ENCODE measurements at regions not wholly inside any gene's neighbourhood (a gene's known extent, or its start where the extent isn't known, plus 50 kb on each side); places are given as distances from the start of the nearest gene placed in this dataset.
"Not testable (repeated sequence)": the region's sequence is repeated elsewhere in the genome, so short reads cannot be mapped to it uniquely, and the experiment has no call there.

DNA sequence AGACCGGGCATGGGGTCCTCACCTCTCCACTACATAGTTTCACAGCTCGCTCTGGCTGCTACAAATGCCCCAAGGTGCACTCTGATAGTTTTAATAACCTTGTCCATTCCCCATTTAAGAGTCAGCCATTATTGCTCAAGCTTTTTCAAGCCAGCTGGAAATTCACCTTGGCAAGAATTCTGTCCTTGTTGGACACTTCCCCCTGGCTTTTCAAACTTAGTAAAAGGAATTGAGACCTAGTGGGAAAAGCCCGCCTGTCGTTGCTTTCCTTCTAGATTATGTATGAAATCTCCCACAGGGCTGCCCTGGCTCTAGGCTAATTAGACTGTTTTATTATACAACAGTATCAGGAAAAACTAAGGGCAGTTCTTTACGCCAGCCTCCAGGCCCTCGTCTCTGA, 293.7 kb upstream of the GADL1 start:
- DNase-seq, result no peak

DNA sequence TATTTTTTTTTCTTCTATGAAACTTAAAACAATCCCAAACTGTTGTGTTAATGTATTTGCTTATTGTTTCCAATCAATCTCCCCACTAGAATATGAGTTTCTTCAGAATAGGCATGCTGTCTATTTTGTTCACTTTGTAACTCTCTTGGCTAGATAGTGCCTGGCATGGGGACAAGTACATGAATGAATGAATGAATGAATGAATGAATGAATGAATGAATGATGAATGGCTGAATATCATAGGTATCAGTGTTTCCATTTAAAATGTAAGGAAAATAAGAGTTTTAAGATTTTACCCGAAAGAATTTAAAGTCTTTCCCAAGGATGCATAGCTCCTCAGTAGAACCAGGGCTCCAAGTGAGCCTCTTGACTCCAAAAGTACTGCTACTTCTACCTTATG, 294.9 kb upstream of the GADL1 start:
- no peak for DNase-seq

DNA sequence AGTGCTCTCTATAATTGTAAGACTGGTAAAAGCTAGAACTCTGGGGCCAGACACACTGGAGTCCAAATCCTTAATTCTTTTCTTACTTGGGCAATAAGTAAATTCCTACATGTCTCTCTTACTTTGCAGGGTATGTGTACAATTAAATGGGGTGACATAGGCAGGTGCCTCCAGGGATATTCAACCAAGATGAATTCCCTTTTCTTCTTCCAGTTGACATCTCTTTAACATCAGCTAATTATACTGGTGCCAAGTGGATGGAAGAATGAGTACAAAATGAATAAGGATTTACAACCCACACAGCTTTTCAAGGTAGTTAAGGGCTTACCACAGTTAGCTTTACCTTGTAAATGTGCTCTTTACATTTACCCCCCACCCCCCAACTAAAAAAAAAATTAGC, 295.5 kb upstream of the GADL1 start:
- DNase-seq, result no peak

DNA sequence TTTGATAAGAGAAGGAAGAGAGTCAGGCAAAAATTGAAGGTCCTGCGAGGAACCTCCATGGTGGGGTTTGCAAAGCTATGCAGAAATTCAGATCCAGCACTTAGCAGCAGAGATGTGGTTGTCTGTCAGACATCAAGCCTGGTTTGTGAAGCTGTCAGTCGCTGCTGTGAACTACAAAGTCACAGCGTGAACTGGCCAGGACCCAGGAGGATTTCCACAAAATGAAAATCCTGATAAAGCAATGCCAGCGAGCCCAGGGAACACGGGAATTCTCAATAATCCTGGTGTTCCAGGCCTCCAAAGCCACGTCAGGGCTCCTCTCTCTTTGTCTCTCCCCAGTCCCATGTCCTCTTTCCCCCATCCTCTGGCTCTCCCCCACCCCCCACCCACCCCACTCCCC, 296.9 kb upstream of the GADL1 start:
- no peak for DNase-seq

DNA sequence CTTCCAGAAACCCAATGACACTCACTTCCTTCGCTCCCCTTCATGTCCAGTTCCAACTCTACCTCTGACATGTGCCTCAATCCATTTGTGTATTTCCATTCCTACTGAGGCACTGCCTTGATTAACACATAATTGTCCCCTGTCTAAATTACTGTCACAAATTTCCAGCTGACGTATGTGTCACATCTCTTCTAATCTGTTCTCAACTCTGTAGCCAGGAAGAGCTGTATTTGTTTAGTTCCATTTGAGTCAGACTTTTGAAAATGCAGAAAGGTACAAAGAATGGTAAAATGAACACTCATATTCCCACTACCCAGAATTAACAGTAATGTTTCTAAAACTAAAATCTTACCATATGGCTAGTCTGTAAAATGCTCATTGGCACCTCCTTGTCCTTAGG, 299.0 kb upstream of the GADL1 start:
- DNase-seq, result no peak

DNA sequence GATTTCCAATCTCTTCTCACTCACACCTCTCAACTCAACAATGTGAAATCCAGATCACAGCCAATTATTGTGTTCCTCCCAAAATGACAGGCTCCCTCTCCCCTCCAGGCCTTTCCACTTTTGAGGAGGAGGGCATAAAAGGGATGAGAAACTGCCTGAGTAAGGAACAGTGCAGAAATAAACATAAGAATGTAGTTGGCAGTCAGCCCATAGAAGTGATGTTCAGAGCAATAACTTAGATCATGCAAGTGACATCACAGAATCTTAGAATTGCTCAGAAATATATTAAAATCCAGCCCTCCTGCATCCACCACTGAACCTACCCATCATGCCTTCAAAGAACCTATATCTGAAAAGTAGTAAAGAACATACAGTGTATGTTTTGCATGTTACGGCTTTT, 299.4 kb upstream of the GADL1 start:
- no peak for DNase-seq

DNA sequence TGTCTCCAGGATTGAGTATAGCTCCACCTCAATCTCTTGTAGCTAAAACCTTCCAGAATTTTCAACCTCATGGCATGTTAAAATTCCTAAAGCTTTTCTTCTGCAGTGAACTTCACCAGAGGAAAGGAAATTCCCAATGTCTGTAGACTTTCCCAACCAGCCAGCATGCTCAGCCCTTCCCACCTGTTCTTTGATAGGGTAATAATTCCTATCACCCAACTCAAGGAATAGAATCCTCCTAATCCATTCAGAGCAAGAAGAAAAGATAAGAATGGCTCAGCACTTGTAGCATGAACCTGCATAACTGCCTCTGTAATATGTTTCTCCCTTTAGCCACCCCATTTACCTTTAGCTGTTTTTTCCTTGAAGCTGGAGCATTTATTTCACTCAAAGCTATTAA, 301.8 kb upstream of the GADL1 start:
- no peak for DNase-seq

DNA sequence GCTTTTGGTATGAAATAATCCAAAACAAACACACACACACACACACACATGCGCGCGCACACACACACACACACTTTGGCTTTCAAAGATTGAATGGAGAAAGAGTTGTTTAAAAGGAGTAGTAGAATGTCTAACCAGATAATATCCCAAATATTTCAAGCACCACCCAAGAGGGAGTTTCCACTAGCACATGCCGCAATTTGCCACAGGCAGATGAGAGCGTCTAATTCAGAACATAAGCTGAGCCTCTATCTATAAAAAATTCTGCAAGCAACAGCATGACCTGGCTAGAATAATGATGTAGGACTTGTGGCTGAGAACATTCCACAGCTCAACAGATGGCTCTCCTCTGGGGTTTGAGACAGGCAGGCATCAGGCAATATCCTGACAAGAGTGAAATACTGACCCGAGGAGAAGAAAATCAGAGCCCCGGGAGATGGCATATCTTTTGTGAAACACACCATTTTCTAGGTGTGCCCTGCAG, 302.5 kb upstream of the GADL1 start:
- no peak for DNase-seq

DNA sequence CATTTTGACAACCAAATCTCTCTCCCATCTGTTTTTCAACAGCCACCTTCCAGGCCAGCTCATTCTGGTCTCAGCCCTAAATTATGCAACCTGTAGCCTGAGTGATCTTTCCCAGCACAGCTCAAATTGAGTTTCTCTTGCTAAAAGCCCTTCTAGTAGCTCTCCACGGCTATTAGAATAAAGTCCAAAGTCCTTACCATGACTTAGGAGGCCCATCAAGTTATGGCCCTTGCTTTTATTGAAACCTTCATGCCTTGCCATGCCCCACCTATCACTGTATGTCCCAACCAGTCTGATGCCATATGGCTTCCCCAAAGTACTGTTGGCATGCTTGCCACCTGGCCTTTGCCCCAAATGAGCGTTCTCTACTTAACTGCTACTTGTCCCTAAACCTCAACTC, 303.5 kb upstream of the GADL1 start:
- DNase-seq, result no peak

DNA sequence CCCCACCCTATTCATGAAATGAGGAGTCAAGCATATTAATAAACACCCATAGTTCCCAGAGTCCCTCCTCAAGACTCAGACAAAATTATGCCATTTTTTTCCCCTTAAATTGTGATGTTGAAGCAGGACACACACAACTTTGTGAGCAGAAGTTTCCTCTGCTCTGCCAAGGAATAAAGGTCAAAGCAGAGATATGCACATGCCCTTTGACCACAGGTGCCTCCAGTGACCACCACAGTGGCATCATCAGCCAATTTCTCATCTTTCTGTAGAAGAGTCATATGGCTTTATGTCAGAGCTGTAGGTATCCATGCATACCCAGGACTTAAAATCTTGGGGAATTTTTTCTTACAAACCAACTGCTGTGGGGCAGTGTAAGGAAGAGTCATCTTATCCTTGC, 304.4 kb upstream of the GADL1 start:
- no peak for DNase-seq

DNA sequence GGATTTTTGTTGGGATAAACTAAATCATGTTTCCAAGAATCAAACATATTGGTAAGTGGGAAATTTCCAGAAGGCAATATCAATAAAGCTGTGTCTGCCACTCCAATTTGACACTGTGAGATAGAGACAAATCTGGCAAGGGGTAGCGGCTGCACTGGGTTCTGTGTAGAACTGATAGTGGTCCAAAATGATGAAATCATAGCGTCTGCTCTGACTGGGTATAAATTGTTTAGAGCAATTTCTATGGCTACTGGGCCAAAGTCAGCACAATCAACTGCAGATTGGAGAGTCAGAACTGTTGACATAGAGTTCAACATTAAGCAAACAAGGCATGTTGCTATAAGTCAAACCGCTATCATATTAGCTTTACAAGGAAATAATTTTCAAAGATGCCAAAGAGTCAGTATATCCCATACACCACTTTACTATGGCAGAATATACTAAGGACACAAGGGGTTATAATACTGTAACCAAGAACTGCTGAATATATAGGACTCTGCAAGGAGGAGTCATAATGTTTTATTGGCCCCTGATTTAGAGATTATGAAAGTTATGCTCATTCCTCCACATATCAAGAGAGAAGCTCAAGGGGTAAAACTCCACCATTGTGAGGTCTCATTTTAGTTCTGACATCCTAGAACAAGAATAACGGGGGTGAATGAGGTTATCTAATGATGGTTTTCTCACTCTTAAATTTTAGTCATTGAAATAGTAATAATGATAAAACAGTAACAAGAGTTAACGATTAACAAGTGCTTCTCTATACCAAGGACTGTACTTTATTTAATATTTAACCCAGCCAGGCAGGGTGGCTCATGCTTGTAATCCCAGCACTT, 309.7 kb upstream of the GADL1 start:
- no peak for DNase-seq

DNA sequence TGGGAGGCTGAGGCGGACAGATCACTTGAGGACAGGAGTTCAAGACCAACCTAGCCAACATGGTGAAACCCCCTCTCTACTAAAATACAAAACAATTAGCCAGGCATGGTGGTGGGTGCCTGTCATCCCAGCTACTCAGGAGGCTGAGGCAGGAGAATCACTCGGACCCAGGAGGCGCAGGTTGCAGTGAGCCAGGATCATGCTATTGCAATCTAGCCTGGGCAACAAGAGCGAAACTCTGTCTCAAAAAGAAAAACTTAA, 310.3 kb upstream of the GADL1 start:
- DNase-seq, result not testable (repeated sequence)

DNA sequence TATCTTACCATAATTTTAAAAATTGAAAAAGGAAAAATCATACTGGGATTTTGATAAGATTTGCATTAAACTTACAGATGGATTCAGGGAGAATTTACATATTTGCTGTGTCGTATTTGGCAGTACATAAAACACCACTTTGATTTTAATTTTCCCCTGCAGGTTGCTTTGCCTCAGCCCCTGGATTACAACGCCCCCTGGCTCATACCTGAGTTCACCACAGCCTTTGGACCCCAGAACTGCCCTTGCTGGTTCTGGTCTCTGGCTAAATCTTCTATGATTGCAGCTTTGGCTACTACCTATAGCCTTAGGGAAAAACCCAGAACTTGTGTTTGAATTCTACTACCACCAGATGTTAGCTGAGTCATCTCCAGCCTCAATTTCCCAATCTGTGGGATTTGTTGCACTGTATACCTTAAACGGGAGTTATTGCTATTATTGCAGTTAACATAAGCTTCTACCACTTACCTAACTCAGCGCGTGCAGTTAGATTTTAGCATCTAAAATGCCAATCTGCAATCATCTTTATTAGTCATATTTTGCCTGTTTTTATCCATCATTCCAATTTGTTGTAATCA, 315.7 kb upstream of the GADL1 start:
- DNase-seq, result no peak

DNA sequence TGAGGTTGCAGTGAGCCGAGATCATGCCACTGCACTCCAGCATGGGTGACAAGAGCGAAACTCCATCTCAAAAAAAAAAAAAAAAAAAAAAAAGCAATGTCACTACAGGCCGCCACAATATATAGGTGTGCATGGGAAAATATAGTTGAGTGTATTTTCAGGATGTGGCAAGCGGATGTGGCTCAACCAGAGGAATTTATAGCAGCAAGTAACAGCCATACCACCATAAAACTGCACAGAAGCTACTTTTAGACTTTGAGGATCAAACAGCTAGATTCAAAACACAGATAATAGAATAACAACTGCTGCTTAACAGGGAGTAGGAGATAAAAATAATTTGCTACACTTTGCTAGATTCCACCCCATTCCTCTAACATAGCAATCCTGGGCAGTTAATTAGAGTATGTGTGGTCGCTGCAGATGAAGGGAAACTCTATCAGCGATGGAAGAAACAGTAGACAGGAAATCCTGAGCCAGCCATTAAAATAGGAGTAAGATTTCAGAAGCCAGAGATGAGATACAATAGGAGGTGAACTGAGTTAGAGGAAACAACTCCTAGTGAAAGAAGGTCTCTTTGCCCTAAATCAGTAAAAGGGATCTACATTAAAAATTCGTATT, 318.7 kb upstream of the STT3B start:
- peak in 5 of 6 experiments; percentile 20 to 83 (median 75) for DNase-seq

DNA sequence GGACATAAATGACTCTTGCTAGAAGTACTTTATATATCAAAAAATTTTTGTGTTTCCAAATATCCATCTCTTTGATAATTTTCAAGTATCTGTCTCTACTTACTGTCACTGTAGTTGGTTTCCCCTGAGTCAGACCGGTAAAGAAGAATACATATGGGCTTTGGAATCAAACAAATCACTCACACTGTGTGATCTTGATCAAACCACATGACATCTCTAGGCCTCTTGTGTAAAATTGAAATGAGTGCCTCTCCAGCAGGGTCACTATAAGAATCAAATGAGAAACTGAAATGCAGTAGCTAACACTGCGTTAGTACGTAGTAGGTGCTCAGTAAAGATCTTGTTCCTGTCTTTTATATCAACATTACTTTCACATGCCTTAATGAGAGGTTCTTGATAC, 314.6 kb upstream of the STT3B start:
- DNase-seq, result no peak

DNA sequence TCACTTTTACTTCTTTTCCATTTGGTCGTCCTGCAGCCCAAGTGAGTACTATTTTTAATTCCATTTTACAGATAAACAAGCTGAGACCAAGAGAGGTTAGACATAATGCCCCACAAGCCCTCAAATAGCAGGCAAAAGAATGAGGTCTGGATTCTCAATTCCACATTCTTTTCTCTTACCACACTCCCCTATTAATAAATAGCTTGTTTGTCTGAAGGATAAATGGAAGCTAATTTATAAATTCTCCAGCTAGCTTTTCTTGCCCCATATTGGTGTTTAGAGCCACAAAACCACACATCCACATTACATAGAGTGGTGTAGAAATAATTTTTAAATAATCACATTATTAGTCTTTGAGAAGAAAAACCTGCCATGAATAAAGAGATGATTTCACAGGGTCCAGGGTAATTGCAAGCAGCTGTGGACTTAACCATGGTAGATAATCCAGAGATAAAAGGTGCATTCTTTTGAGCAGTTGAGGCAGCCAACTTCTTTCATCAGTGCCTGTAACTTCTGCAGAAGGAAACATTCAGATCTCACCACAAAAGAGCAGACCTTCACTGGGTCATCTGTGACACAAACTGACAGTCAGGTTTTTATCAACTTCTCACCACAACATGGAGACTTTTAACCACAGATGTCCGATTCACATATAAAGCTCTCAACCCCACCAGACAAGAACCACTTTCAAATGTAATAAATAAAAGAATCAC, 313.4 kb upstream of the STT3B start:
- no peak for DNase-seq

DNA sequence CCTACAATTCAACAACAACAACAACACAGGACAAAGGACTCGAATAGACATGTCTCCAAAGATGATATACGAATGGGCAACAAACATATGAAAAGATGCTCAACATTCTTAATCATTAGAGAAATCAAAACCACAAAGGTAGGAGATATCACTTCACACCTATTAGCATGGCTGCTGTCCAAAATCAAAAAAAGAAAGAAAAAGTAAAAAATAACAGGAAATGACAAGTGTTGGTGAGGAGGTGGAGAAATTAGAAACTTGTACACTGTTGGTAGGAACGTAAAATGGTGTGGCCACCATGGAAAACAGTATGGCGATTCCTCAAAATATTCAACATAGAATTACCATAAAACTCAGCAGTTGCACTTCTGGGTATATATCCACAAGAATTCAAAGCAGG, 312.3 kb upstream of the STT3B start:
- no peak for DNase-seq

DNA sequence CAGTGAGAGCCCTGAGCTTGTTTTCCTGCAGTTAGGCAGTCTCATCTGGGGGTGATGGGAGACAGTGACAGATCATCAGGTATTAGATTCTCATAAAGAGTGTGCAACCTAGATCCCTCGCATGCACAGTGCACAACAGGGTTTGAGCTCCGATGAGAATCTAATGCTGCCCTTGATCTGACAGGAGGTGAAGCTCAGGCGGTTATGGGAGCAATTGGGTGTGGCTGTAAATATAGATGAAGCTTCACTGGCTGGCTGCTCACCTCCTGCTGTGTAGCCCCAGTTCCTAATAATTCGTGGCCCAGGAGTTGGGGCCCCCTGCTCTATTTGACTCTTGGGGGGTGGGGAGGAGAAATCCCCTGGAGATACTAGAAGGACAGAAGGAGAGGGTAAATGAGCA, 309.4 kb upstream of the STT3B start:
- DNase-seq, result peak in 1 of 6 experiments; percentile 3

DNA sequence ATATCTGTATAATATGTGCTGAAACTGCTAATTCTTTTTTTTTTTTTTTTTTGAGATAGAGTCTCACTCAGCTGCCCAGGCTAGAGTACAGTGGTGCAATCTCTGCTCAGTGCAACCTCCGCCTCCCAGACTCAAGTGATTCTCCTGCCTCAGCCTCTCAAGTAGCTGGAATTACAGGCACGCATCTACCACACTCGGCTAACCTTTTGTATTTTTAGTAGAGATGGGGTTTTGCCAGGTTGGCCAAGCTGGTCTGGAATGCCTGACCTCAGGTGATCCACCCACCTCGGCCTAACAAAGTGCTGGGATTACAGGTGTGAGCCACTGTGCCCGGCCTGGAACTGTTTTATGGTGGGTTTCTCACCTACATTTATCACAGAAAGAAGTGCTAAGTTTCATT, 307.8 kb upstream of the STT3B start:
- DNase-seq, result no peak

DNA sequence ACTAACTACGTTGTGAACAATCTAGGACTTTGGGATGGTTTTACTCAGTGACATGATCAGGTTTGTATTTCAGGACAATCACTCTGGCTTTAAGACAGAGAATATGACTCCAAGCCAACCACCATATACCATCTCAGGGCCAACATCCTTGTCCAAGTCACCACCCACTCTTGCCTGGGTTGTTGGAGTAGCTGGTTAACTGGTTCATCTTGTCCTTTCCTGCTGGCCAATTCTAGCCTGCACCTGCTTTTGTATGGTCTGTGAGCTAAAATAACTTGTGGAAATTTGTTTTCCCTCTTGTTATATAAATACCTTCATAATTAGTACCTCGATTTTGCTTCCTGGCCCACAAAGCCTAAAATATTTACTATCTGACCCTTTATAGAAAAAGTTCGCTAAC, 306.8 kb upstream of the STT3B start:
- DNase-seq, result no peak

DNA sequence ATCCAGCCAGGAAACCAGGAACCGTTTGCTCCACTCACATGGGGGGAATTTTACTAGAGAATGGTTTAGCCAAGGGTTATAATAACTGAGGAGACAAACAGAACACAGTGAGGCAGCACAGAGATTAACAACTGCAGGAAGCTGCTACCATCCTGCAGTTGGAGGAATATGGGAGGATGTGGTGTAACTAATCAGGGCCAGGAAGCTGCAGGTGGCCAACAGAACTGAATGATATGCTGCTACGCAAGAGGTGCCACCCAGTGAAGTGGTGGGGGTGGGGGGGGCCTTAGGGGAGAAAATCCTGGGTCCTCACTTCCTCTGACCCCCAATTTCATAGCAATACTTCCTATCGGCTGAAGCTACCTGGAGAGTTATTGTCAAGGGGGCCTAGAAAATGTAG, 306.4 kb upstream of the STT3B start:
- DNase-seq, result peak in 4 of 6 experiments; percentile 10 to 61 (median 48)

DNA sequence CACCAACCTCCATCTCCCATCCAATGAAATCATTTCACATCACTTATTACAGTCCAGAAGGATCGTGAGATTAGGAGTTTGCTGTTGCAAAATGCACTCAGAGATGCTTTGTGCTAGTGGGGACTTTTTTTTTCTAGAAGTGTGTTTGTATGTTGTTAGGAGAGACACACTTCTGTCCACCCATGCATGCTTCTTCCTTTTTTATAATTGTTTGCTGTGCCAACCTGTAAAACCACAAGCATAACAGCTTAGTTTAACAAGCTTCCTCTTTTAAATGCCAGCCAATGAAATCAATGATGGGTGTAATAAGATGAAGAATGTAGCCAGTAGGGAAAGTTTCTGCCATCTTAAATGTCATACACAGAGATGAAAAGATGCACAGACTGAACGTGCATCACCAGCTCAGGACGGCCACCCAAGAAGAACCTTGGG, 305.6 kb upstream of the STT3B start:
- peak in 3 of 6 experiments; percentile 53 to 73 (median 72) for DNase-seq

DNA sequence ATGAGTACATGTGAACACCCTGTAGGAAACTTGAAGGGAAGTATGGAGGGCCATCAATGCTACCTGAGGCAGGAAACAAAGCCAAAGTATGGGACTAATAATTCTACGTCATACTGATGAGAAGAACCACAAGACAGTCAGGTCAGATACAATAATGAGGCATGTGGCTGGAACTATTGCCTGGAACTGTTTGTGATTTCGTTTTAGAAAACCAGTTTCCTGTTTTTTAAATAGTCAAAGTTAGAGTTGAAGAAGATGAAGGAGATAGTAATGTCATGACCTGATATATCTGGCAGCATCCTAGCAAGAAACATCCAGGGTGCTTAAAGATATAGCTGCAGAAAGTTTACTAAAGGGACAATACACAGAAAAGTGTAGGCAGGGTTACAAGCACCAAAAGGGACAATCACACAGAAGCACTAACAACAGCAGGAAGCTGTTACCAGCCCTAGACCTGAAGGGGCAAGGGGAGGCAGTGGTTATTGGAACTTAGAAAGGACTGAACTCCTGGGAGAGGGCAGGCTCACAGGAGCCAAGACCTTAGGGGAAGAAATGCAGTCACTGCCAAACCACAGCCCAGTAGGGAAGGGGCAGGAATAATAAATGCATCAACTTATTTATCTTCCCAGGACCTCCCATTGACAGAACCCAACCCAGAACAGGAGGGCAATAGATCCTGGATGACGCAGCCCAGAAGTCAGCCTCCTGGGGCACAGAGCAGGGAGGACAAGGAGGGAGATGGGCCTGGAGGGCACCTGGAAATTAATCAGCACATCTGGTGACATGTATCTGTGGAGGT, 302.1 kb upstream of the STT3B start:
- peak in 3 of 6 experiments; percentile 21 to 46 (median 35) for DNase-seq
